Muscle layer of colon (tissue), 2 donors: ENCODE measurements at regions not wholly inside any gene's neighbourhood (a gene's known extent, or its start where the extent isn't known, plus 50 kb on each side); places are given as distances from the start of the nearest gene placed in this dataset.

Experiments used
- H3K27ac ChIP-seq: one replicate; pipeline ENCODE4 v1.7.0; 2013; ENCODE audit warnings: low read depth, mild to moderate bottlenecking, low read length, moderate library complexity
- H3K27me3 ChIP-seq, 2 donors: one replicate each; pipeline ENCODE4 v1.7.0; 2013; ENCODE audit warnings: low read length in 2 of 2, mild to moderate bottlenecking in 2 of 2; ENCODE audit not compliant: insufficient read depth in 2 of 2, control insufficient read depth in 1 of 2
- H3K36me3 ChIP-seq: one replicate; pipeline ENCODE4 v1.7.0; 2013; ENCODE audit warnings: mild to moderate bottlenecking, low read length; ENCODE audit not compliant: insufficient read depth
- H3K4me1 ChIP-seq: one replicate; pipeline ENCODE4 v1.7.0; 2013; ENCODE audit warnings: mild to moderate bottlenecking, low read length; ENCODE audit not compliant: insufficient read depth
- H3K4me3 ChIP-seq, 2 donors: one replicate each; pipeline ENCODE4 v1.7.0; 2013; ENCODE audit warnings: low read length in 2 of 2, low read depth in 1 of 2, mild to moderate bottlenecking in 1 of 2, moderate library complexity in 1 of 2
- H3K9ac ChIP-seq: one replicate; pipeline ENCODE4 v1.7.0; 2013; ENCODE audit warnings: low read length
- H3K9me3 ChIP-seq: one replicate; pipeline ENCODE4 v1.7.0; 2013; ENCODE audit warnings: mild to moderate bottlenecking, low read length
- donor health status: abdominal sarcoma.
- donor health status: Adenocarcinoma of cecum.

GRCh38 chr6:47381036-47381435 is 71.3 kb upstream of the TNFRSF21 start:
- no peak overlapping the region for H3K27ac ChIP-seq
- no peak overlapping the region for H3K9ac ChIP-seq
- no peaks in the 10 kb centered on the region for H3K27me3 ChIP-seq
- no peak overlapping the region for H3K4me3 ChIP-seq
- H3K4me1 ChIP-seq: no peaks in the 10 kb centered on the region
- no peaks in the 10 kb centered on the region for H3K36me3 ChIP-seq
- H3K9me3 ChIP-seq: no peaks in the 10 kb centered on the region

- Histone ChIP-seq H3K36me3 (no peaks in the 10 kb centered on the region), H3K9ac (no peak overlapping the region), H3K27ac (no peak overlapping the region), H3K9me3 (no peaks in the 10 kb centered on the region), H3K4me1 (no peaks in the 10 kb centered on the region), H3K4me3 (no peak overlapping the region), H3K27me3 (no peaks in the 10 kb centered on the region)
Observed at GRCh38 chr6:47383360-47383759, 73.7 kb upstream of the TNFRSF21 start.

GRCh38 chr6:47391675-47392074 is 82.0 kb upstream of the TNFRSF21 start:
- H3K4me1 ChIP-seq: no peaks in the 10 kb centered on the region
- H3K9ac ChIP-seq: no peak overlapping the region
- H3K4me3 ChIP-seq: no peak overlapping the region
- peaks cover 5% of the 10 kb centered on the region for H3K9me3 ChIP-seq
- H3K27ac ChIP-seq: no peak overlapping the region
- H3K27me3 ChIP-seq: no peaks in the 10 kb centered on the region
- no peaks in the 10 kb centered on the region for H3K36me3 ChIP-seq

- no peak overlapping the region for H3K9ac ChIP-seq
- H3K4me1 ChIP-seq: no peaks in the 10 kb centered on the region
- no peak overlapping the region for H3K4me3 ChIP-seq
- no peaks in the 10 kb centered on the region for H3K36me3 ChIP-seq
- no peaks in the 10 kb centered on the region for H3K27me3 ChIP-seq
- no peak overlapping the region for H3K27ac ChIP-seq
- H3K9me3 ChIP-seq: peaks cover 5% of the 10 kb centered on the region
Observed at GRCh38 chr6:47392251-47392650, 82.5 kb upstream of the TNFRSF21 start.

- no peak overlapping the region for H3K4me3 ChIP-seq
- H3K36me3 ChIP-seq: no peaks in the 10 kb centered on the region
- no peaks in the 10 kb centered on the region for H3K9me3 ChIP-seq
- no peak overlapping the region for H3K9ac ChIP-seq
- H3K27me3 ChIP-seq: no peaks in the 10 kb centered on the region
- no peak overlapping the region for H3K27ac ChIP-seq
- H3K4me1 ChIP-seq: no peaks in the 10 kb centered on the region
Observed at GRCh38 chr6:47396401-47397069, 81.1 kb upstream of the CD2AP start.

GRCh38 chr6:47400581-47400980 is 77.0 kb upstream of the CD2AP start:
- Histone ChIP-seq H3K27me3 (no peaks in the 10 kb centered on the region), H3K9me3 (no peaks in the 10 kb centered on the region), H3K4me1 (no peaks in the 10 kb centered on the region), H3K9ac (no peak overlapping the region), H3K27ac (no peak overlapping the region), H3K36me3 (no peaks in the 10 kb centered on the region), H3K4me3 (no peak overlapping the region)

GRCh38 chr6:47402081-47402480 is 75.5 kb upstream of the CD2AP start:
- Histone ChIP-seq H3K9me3 (no peaks in the 10 kb centered on the region), H3K4me3 (no peak overlapping the region), H3K9ac (no peak overlapping the region), H3K4me1 (no peaks in the 10 kb centered on the region), H3K27ac (no peak overlapping the region), H3K36me3 (no peaks in the 10 kb centered on the region), H3K27me3 (no peaks in the 10 kb centered on the region)

GRCh38 chr6:47403056-47403455 is 74.5 kb upstream of the CD2AP start:
- H3K4me1 ChIP-seq: no peaks in the 10 kb centered on the region
- H3K9ac ChIP-seq: no peak overlapping the region
- no peaks in the 10 kb centered on the region for H3K36me3 ChIP-seq
- H3K27ac ChIP-seq: no peak overlapping the region
- no peak overlapping the region for H3K4me3 ChIP-seq
- no peaks in the 10 kb centered on the region for H3K9me3 ChIP-seq
- H3K27me3 ChIP-seq: no peaks in the 10 kb centered on the region

GRCh38 chr6:47403801-47404200 is 73.8 kb upstream of the CD2AP start:
- Histone ChIP-seq H3K27me3 (no peaks in the 10 kb centered on the region), H3K27ac (no peak overlapping the region), H3K9ac (no peak overlapping the region), H3K4me3 (no peak overlapping the region), H3K9me3 (no peaks in the 10 kb centered on the region), H3K4me1 (no peaks in the 10 kb centered on the region), H3K36me3 (no peaks in the 10 kb centered on the region)

GRCh38 chr6:47404435-47404834 is 73.2 kb upstream of the CD2AP start:
- Histone ChIP-seq H3K9me3 (no peaks in the 10 kb centered on the region), H3K9ac (no peak overlapping the region), H3K27ac (no peak overlapping the region), H3K36me3 (no peaks in the 10 kb centered on the region), H3K4me1 (no peaks in the 10 kb centered on the region), H3K4me3 (no peak overlapping the region), H3K27me3 (no peaks in the 10 kb centered on the region)

GRCh38 chr6:47405273-47405672 is 72.3 kb upstream of the CD2AP start:
- Histone ChIP-seq H3K27ac (no peak overlapping the region), H3K4me1 (no peaks in the 10 kb centered on the region)

More at GRCh38 chr6:47405273-47405672, 72.3 kb upstream of the CD2AP start:
- no peak overlapping the region for H3K9ac ChIP-seq
- no peaks in the 10 kb centered on the region for H3K27me3 ChIP-seq
- H3K4me3 ChIP-seq: no peak overlapping the region
- H3K36me3 ChIP-seq: no peaks in the 10 kb centered on the region
- H3K9me3 ChIP-seq: no peaks in the 10 kb centered on the region
